ENCODE measurements at regions not wholly inside any gene's neighbourhood (a gene's known extent, or its start where the extent isn't known, plus 50 kb on each side); places are given as distances from the start of the nearest gene placed in this dataset.

DNA sequence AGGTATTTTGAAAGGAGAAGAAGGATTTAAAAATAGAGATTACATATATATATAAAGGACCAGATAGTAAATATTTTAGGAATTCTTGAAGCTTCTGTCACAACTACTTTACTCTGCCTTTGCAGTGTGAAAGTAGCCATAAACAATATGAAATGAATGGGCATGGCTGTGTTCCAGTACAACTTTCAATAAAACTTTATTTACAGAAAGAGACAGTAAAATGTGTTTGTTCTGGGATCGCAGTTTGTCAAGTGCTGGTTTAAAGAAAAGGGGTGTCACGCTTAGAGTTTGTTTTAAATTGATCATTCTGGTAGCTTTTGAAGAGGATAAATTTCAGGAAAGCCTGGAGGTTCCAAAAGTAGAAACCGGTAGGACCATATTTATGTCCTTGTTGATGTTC, 176.1 kb upstream of the HS3ST1 start:
- no peak overlapping the region for H3K27ac ChIP-seq (ENCODE audit: low read depth in 2 of 2, low read length in 1 of 2)
- ChIA-PET CTCF (no interaction called here), POLR2A (no interaction called here)
- H3K4me1 ChIP-seq (ENCODE audit: control insufficient read depth in 1 of 2, insufficient read depth in 2 of 2, low read depth in 1 of 2, low read length in 1 of 2), result no peaks in the 10 kb centered on the region
- H3K9me3 ChIP-seq, result no peaks in the 10 kb centered on the region
- H3K4me2 ChIP-seq, result no peak overlapping the region
- TF ChIP-seq, protein P1, sequence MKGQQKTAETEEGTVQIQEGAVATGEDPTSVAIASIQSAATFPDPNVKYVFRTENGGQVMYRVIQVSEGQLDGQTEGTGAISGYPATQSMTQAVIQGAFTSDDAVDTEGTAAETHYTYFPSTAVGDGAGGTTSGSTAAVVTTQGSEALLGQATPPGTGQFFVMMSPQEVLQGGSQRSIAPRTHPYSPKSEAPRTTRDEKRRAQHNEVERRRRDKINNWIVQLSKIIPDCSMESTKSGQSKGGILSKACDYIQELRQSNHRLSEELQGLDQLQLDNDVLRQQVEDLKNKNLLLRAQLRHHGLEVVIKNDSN (IDR thresholded peaks at IDR 0.05; ENCODE audit: borderline replicate concordance, low read depth), result no peak
- no peak for TF ChIP-seq MXI1 (IDR thresholded peaks at IDR 0.05; ENCODE audit: low read depth, low read length)
- TF ChIP-seq RXRA (IDR thresholded peaks at IDR 0.05; ENCODE audit: borderline replicate concordance, low read depth), result no peak
- TF ChIP-seq, protein P2, sequence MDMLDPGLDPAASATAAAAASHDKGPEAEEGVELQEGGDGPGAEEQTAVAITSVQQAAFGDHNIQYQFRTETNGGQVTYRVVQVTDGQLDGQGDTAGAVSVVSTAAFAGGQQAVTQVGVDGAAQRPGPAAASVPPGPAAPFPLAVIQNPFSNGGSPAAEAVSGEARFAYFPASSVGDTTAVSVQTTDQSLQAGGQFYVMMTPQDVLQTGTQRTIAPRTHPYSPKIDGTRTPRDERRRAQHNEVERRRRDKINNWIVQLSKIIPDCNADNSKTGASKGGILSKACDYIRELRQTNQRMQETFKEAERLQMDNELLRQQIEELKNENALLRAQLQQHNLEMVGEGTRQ (IDR thresholded peaks at IDR 0.05; ENCODE audit: borderline replicate concordance, low read depth, low read length), result no peak
- no peak for TF ChIP-seq MEF2A (IDR thresholded peaks at IDR 0.05; ENCODE audit: borderline replicate concordance, low read depth)
- TF ChIP-seq SMC3 (IDR thresholded peaks at IDR 0.05; ENCODE audit: low read depth, low read length), result no peak
- no peak for TF ChIP-seq RCOR1 (IDR thresholded peaks at IDR 0.05; ENCODE audit: low read length)
- TF ChIP-seq GATA2 (CRISPR knock-in tag; IDR thresholded peaks at IDR 0.05), result no peak
- TF ChIP-seq CHD2 (IDR thresholded peaks at IDR 0.05; ENCODE audit: low read length, partially characterized antibody), result no peak
- no peak for TF ChIP-seq YY1 (IDR thresholded peaks at IDR 0.05; ENCODE audit: low read depth)
- TF ChIP-seq NFIC (IDR thresholded peaks at IDR 0.05; ENCODE audit: borderline replicate concordance), result no peak
- TF ChIP-seq, protein P3, sequence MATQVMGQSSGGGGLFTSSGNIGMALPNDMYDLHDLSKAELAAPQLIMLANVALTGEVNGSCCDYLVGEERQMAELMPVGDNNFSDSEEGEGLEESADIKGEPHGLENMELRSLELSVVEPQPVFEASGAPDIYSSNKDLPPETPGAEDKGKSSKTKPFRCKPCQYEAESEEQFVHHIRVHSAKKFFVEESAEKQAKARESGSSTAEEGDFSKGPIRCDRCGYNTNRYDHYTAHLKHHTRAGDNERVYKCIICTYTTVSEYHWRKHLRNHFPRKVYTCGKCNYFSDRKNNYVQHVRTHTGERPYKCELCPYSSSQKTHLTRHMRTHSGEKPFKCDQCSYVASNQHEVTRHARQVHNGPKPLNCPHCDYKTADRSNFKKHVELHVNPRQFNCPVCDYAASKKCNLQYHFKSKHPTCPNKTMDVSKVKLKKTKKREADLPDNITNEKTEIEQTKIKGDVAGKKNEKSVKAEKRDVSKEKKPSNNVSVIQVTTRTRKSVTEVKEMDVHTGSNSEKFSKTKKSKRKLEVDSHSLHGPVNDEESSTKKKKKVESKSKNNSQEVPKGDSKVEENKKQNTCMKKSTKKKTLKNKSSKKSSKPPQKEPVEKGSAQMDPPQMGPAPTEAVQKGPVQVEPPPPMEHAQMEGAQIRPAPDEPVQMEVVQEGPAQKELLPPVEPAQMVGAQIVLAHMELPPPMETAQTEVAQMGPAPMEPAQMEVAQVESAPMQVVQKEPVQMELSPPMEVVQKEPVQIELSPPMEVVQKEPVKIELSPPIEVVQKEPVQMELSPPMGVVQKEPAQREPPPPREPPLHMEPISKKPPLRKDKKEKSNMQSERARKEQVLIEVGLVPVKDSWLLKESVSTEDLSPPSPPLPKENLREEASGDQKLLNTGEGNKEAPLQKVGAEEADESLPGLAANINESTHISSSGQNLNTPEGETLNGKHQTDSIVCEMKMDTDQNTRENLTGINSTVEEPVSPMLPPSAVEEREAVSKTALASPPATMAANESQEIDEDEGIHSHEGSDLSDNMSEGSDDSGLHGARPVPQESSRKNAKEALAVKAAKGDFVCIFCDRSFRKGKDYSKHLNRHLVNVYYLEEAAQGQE (IDR thresholded peaks at IDR 0.05; ENCODE audit: low read depth, low read length), result no peak
- no peak for TF ChIP-seq TEAD4 (IDR thresholded peaks at IDR 0.05; ENCODE audit: borderline replicate concordance, insufficient read depth)
- no peak for TF ChIP-seq RFX5 (IDR thresholded peaks at IDR 0.05; ENCODE audit: low read length)
- TF ChIP-seq, protein P4, sequence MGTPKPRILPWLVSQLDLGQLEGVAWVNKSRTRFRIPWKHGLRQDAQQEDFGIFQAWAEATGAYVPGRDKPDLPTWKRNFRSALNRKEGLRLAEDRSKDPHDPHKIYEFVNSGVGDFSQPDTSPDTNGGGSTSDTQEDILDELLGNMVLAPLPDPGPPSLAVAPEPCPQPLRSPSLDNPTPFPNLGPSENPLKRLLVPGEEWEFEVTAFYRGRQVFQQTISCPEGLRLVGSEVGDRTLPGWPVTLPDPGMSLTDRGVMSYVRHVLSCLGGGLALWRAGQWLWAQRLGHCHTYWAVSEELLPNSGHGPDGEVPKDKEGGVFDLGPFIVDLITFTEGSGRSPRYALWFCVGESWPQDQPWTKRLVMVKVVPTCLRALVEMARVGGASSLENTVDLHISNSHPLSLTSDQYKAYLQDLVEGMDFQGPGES (IDR thresholded peaks at IDR 0.05; ENCODE audit: low read depth, low read length), result no peak
- TF ChIP-seq FOXM1 (IDR thresholded peaks at IDR 0.05; ENCODE audit: low read depth), result no peak
- no peak for TF ChIP-seq ELF1 (IDR thresholded peaks at IDR 0.05)
- H3K4me3 ChIP-seq (ENCODE audit: low read depth in 2 of 2, low read length in 1 of 2), result no peak overlapping the region
- 6% methylated on average over 3 of the region's 3 CpGs for WGBS (ENCODE audit: low lambda C conversion rate)
- H4K20me1 ChIP-seq (ENCODE audit: insufficient read depth), result no peaks in the 10 kb centered on the region
- no peaks in the 10 kb centered on the region for H3K27me3 ChIP-seq (ENCODE audit: insufficient read depth)
- H3K9ac ChIP-seq, result no peak overlapping the region
- no peak for DNase-seq
- H2AFZ ChIP-seq (ENCODE audit: low read depth), result no peak overlapping the region
- no peaks in the 10 kb centered on the region for H3F3A ChIP-seq (replicated peaks; ENCODE audit: insufficient read depth)
- no peaks in the 10 kb centered on the region for H3K79me2 ChIP-seq (ENCODE audit: insufficient read depth)
- H3K36me3 ChIP-seq (replicated peaks in 1 of 2; ENCODE audit: control insufficient read depth in 1 of 2, insufficient read depth in 2 of 2, low read length in 1 of 2), result no peaks in the 10 kb centered on the region
- H3K9me2 ChIP-seq, result no peaks in the 10 kb centered on the region
